ENCODE measurements at regions not wholly inside any gene's neighbourhood (a gene's known extent, or its start where the extent isn't known, plus 50 kb on each side); places are given as distances from the start of the nearest gene placed in this dataset.

- Mint-ChIP-seq H3K4me1 (ENCODE audit: low read depth) (peaks cover 8% of the 10 kb centered on the region), H3K27ac (no peak overlapping the region), H3K9me3 (ENCODE audit: low read depth) (no peaks in the 10 kb centered on the region), H3K36me3 (ENCODE audit: insufficient read depth) (no peaks in the 10 kb centered on the region), H3K4me3 (ENCODE audit: low read depth) (no peak overlapping the region), H3K27me3 (peaks cover 41% of the 10 kb centered on the region)
- no peak for DNase-seq (ENCODE audit: low spot score, unreplicated experiment)
- TF ChIP-seq CTCF (IDR thresholded peaks at IDR 0.05; ENCODE audit: unreplicated experiment) = no peak
These were observed 173.0 kb upstream of the TSHZ2 start for GRCh38 chr20:52799130-52799529.

- no peak for TF ChIP-seq CTCF (IDR thresholded peaks at IDR 0.05; ENCODE audit: unreplicated experiment)
- Mint-ChIP-seq H3K36me3 (ENCODE audit: insufficient read depth) (no peaks in the 10 kb centered on the region), H3K9me3 (ENCODE audit: low read depth) (no peaks in the 10 kb centered on the region), H3K4me1 (ENCODE audit: low read depth) (peaks cover 8% of the 10 kb centered on the region), H3K27ac (no peak overlapping the region), H3K4me3 (ENCODE audit: low read depth) (no peak overlapping the region), H3K27me3 (peaks cover 45% of the 10 kb centered on the region)
- DNase-seq (ENCODE audit: low spot score, unreplicated experiment) = no peak
These were observed 174.0 kb upstream of the TSHZ2 start for GRCh38 chr20:52798124-52798523.

GRCh38 chr20:52794853-52795252 lies 177.3 kb upstream of the TSHZ2 start:
- no peaks in the 10 kb centered on the region for H3K9me3 Mint-ChIP-seq (ENCODE audit: low read depth)
- no peak overlapping the region for H3K4me3 Mint-ChIP-seq (ENCODE audit: low read depth)
- peaks cover 41% of the 10 kb centered on the region for H3K27me3 Mint-ChIP-seq
- TF ChIP-seq CTCF (IDR thresholded peaks at IDR 0.05; ENCODE audit: unreplicated experiment) = no peak
- DNase-seq (ENCODE audit: low spot score, unreplicated experiment) = no peak
- no peaks in the 10 kb centered on the region for H3K36me3 Mint-ChIP-seq (ENCODE audit: insufficient read depth)
- no peak overlapping the region for H3K27ac Mint-ChIP-seq
- H3K4me1 Mint-ChIP-seq (ENCODE audit: low read depth) = peaks cover 4% of the 10 kb centered on the region

- H3K9me3 Mint-ChIP-seq (ENCODE audit: low read depth) = no peaks in the 10 kb centered on the region
- no peak overlapping the region for H3K4me3 Mint-ChIP-seq (ENCODE audit: low read depth)
- no peak for TF ChIP-seq CTCF (IDR thresholded peaks at IDR 0.05; ENCODE audit: unreplicated experiment)
- H3K27ac Mint-ChIP-seq = no peak overlapping the region
- peaks cover 3% of the 10 kb centered on the region for H3K4me1 Mint-ChIP-seq (ENCODE audit: low read depth)
- peaks cover 35% of the 10 kb centered on the region for H3K27me3 Mint-ChIP-seq
- no peak for DNase-seq (ENCODE audit: low spot score, unreplicated experiment)
- H3K36me3 Mint-ChIP-seq (ENCODE audit: insufficient read depth) = no peaks in the 10 kb centered on the region
These were observed 178.7 kb upstream of the TSHZ2 start for GRCh38 chr20:52793339-52793963.

GRCh38 chr20:52791091-52791490 lies 181.1 kb upstream of the TSHZ2 start:
- Mint-ChIP-seq H3K36me3 (ENCODE audit: insufficient read depth) (no peaks in the 10 kb centered on the region), H3K27me3 (peaks cover 20% of the 10 kb centered on the region), H3K27ac (no peak overlapping the region), H3K9me3 (ENCODE audit: low read depth) (no peaks in the 10 kb centered on the region), H3K4me3 (ENCODE audit: low read depth) (no peak overlapping the region), H3K4me1 (ENCODE audit: low read depth) (peaks cover 3% of the 10 kb centered on the region)
- no peak for DNase-seq (ENCODE audit: low spot score, unreplicated experiment)
- no peak for TF ChIP-seq CTCF (IDR thresholded peaks at IDR 0.05; ENCODE audit: unreplicated experiment)
